ENCODE measurements at regions not wholly inside any gene's neighbourhood (a gene's known extent, or its start where the extent isn't known, plus 50 kb on each side); places are given as distances from the start of the nearest gene placed in this dataset.

DNA sequence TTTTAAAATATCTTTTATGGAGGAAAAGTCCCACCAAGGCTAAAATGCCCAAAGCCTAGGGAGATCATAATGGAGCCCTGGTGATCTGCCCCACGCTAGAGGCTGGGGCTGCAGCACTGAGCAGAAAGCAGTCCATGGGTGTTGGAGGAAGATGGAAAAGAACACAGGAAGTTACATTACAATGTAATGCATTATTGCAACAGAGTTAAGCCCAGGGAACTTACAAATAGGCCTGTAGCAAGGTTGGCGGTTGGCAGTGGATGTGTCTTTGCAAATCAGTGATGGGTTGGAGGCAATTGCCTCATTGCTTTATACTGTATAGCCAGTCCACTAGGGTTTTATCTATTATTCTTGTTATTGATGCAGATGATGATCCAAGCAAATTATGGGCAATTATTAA is 399.9 kb downstream of the NDFIP2 start (continued):
- TF ChIP-seq ATF3 (IDR thresholded peaks at IDR 0.05) (no peak), YY1 (IDR thresholded peaks at IDR 0.05) (no peak), SP1 (IDR thresholded peaks at IDR 0.05) (no peak)

GRCh38 chr13:79874396-79875360 is 393.7 kb downstream of the NDFIP2 start:
- Histone ChIP-seq H3K27me3 (ENCODE audit: control insufficient read depth in 4 of 4, insufficient read depth in 4 of 4, low read length in 3 of 4) (no peaks in the 10 kb centered on the region), H3K9ac (ENCODE audit: low read depth in 1 of 2, low read length in 2 of 2) (no peak overlapping the region), H3K27ac (ENCODE audit: low read depth in 1 of 2, low read length in 2 of 2) (no peak overlapping the region), H3K36me3 (ENCODE audit: control insufficient read depth in 4 of 4, insufficient read depth in 3 of 4, low read depth in 1 of 4, low read length in 3 of 4) (no peaks in the 10 kb centered on the region), H3K4me1 (ENCODE audit: control insufficient read depth in 4 of 4, insufficient read depth in 4 of 4, low read length in 3 of 4) (no peaks in the 10 kb centered on the region), H3K9me3 (ENCODE audit: control insufficient read depth in 4 of 4, low read length in 3 of 4) (peaks cover 0 to 4% (median 0%) of the 10 kb centered on the region in 4 donors), H3K4me3 (ENCODE audit: low read depth in 1 of 3, low read length in 3 of 3) (no peak overlapping the region)
- 92% methylated on average over 5 of the region's 5 CpGs for WGBS
- DNase-seq (ENCODE audit: low spot score): no peak
- TF ChIP-seq YY1 (IDR thresholded peaks at IDR 0.05): no peak
- no peak for TF ChIP-seq HNF4G (IDR thresholded peaks at IDR 0.05)
- TF ChIP-seq ATF3 (IDR thresholded peaks at IDR 0.05): no peak
- TF ChIP-seq SP1 (IDR thresholded peaks at IDR 0.05): no peak
- no peak for TF ChIP-seq JUND (IDR thresholded peaks at IDR 0.05)
- no peak for TF ChIP-seq GABPA (IDR thresholded peaks at IDR 0.05 in 1 of 2, conservative IDR thresholded peaks at IDR 0.05 in 1 of 2)
- no peak for TF ChIP-seq FOXA1 (IDR thresholded peaks at IDR 0.05)
- no peak for TF ChIP-seq EGR1 (IDR thresholded peaks at IDR 0.05; ENCODE audit: low read depth in 2 of 2)
- TF ChIP-seq RXRA (IDR thresholded peaks at IDR 0.05): no peak
- TF ChIP-seq, protein P1, sequence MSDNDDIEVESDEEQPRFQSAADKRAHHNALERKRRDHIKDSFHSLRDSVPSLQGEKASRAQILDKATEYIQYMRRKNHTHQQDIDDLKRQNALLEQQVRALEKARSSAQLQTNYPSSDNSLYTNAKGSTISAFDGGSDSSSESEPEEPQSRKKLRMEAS (IDR thresholded peaks at IDR 0.05): no peak

DNA sequence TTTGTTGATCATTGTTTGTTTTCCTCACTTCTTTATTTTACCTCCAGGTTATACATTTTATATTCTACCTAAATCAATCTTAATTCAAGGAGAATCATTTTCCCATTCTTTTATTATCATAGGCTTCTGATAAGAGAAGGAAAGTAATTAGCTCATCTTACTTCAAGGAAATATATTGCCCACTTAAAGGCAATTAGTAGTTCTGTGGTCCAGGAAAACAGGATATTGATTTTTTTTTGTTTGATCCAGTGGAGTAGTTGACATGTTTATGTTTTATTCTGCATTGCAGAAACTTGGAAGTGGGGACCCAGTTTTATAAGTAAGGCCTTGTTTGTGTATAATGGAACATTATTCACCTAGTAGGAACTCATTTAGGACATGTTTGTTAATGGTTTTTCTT is 390.6 kb downstream of the NDFIP2 start:
- TF ChIP-seq FOXA1 (IDR thresholded peaks at IDR 0.05) (no peak), RXRA (IDR thresholded peaks at IDR 0.05) (no peak), REST (IDR thresholded peaks at IDR 0.05) (no peak), RAD21 (IDR thresholded peaks at IDR 0.05) (no peak), JUND (IDR thresholded peaks at IDR 0.05) (no peak), EGR1 (IDR thresholded peaks at IDR 0.05; ENCODE audit: low read depth in 2 of 2) (no peak), YY1 (IDR thresholded peaks at IDR 0.05) (no peak), ZBTB33 (IDR thresholded peaks at IDR 0.05) (no peak), GABPA (IDR thresholded peaks at IDR 0.05 in 1 of 2, conservative IDR thresholded peaks at IDR 0.05 in 1 of 2) (no peak)
- TF ChIP-seq, protein P1 (IDR thresholded peaks at IDR 0.05): no peak
- TF ChIP-seq, protein P2, sequence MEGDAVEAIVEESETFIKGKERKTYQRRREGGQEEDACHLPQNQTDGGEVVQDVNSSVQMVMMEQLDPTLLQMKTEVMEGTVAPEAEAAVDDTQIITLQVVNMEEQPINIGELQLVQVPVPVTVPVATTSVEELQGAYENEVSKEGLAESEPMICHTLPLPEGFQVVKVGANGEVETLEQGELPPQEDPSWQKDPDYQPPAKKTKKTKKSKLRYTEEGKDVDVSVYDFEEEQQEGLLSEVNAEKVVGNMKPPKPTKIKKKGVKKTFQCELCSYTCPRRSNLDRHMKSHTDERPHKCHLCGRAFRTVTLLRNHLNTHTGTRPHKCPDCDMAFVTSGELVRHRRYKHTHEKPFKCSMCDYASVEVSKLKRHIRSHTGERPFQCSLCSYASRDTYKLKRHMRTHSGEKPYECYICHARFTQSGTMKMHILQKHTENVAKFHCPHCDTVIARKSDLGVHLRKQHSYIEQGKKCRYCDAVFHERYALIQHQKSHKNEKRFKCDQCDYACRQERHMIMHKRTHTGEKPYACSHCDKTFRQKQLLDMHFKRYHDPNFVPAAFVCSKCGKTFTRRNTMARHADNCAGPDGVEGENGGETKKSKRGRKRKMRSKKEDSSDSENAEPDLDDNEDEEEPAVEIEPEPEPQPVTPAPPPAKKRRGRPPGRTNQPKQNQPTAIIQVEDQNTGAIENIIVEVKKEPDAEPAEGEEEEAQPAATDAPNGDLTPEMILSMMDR (IDR thresholded peaks at IDR 0.05; ENCODE audit: low read depth, low read length, missing input control): no peak
- H3K9me3 ChIP-seq (ENCODE audit: control insufficient read depth in 4 of 4, low read length in 3 of 4): peaks cover 0 to under 1% (median 0%) of the 10 kb centered on the region in 4 donors
- no peak for DNase-seq (ENCODE audit: low spot score)
- H3K4me3 ChIP-seq (ENCODE audit: low read depth in 1 of 3, low read length in 3 of 3): no peak overlapping the region
- no peak overlapping the region for H3K9ac ChIP-seq (ENCODE audit: low read depth in 1 of 2, low read length in 2 of 2)
- H3K27me3 ChIP-seq (ENCODE audit: control insufficient read depth in 4 of 4, insufficient read depth in 4 of 4, low read length in 3 of 4): no peaks in the 10 kb centered on the region
- H3K27ac ChIP-seq (ENCODE audit: low read depth in 1 of 2, low read length in 2 of 2): no peak overlapping the region
- H3K4me1 ChIP-seq (ENCODE audit: control insufficient read depth in 4 of 4, insufficient read depth in 4 of 4, low read length in 3 of 4): no peaks in the 10 kb centered on the region
- H3K36me3 ChIP-seq (ENCODE audit: control insufficient read depth in 4 of 4, insufficient read depth in 3 of 4, low read depth in 1 of 4, low read length in 3 of 4): no peaks in the 10 kb centered on the region

Data from liver (tissue), 8 donors.